Neural crest cell (in vitro differentiated cells): ENCODE measurements at regions not wholly inside any gene's neighbourhood (a gene's known extent, or its start where the extent isn't known, plus 50 kb on each side); places are given as distances from the start of the nearest gene placed in this dataset.
A peak's percentile ranks its signal among the peaks of the same experiment; 100 is the strongest.

Source experiments
- DNase-seq: peaks from one replicate; pipeline ENCODE4 v3.0.0; 2021; ENCODE audit warnings: low read depth, mixed read lengths, low spot score
- H3K27ac Mint-ChIP-seq: one replicate; pipeline ENCODE4 v1.8.0; 2021; ENCODE audit warnings: mild to moderate bottlenecking, mixed read lengths; ENCODE audit not compliant: unreplicated experiment
- H3K27me3 Mint-ChIP-seq: 2 replicates; pipeline ENCODE4 v1.8.0; 2021; ENCODE audit warnings: low read depth, mild to moderate bottlenecking, mixed read lengths
- H3K36me3 Mint-ChIP-seq: 2 replicates; pipeline ENCODE4 v1.8.0; 2021; ENCODE audit warnings: low read depth, mild to moderate bottlenecking, mixed read lengths
- H3K4me1 Mint-ChIP-seq: 2 replicates; pipeline ENCODE4 v1.8.0; 2021; ENCODE audit warnings: mixed read lengths
- H3K4me3 Mint-ChIP-seq: one replicate; pipeline ENCODE4 v1.8.0; 2021; ENCODE audit warnings: mild to moderate bottlenecking, mixed read lengths
- H3K9me3 Mint-ChIP-seq: 2 replicates; pipeline ENCODE4 v1.8.0; 2021; ENCODE audit warnings: mixed read lengths
- TF ChIP-seq, protein P1 (sequence below): fragments of 200-600 bp; sonication (generic); conservative IDR thresholded peaks from 2 replicates; pipeline ENCODE4 v1.5.0; 2021; ENCODE audit warnings: antibody characterized with exemption, mild to moderate bottlenecking

DNA sequence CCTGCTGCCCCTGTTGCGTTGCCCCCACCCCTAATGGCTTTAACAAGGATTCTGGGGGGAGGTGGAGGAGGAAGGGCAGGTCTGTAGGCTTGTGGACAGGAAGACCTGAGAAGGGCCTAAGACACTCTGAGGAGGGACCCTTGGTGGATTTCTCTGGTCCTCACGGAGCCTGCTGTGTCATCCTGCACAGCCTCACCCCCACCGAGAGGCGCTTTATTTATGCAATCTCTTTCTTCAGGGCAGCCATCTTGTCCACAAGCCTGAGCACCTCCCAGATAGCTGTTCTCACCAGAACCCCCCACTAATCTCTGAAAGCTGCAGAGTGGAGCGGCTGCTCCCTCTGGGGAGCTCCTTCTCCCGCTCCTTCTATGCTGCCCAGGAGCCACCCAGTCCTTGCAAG, 59.3 kb upstream of the MLN start:
- TF ChIP-seq, protein P1, sequence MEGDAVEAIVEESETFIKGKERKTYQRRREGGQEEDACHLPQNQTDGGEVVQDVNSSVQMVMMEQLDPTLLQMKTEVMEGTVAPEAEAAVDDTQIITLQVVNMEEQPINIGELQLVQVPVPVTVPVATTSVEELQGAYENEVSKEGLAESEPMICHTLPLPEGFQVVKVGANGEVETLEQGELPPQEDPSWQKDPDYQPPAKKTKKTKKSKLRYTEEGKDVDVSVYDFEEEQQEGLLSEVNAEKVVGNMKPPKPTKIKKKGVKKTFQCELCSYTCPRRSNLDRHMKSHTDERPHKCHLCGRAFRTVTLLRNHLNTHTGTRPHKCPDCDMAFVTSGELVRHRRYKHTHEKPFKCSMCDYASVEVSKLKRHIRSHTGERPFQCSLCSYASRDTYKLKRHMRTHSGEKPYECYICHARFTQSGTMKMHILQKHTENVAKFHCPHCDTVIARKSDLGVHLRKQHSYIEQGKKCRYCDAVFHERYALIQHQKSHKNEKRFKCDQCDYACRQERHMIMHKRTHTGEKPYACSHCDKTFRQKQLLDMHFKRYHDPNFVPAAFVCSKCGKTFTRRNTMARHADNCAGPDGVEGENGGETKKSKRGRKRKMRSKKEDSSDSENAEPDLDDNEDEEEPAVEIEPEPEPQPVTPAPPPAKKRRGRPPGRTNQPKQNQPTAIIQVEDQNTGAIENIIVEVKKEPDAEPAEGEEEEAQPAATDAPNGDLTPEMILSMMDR, result no peak
- no peaks in the 10 kb centered on the region for H3K36me3 Mint-ChIP-seq
- H3K4me3 Mint-ChIP-seq, result no peak overlapping the region
- DNase-seq, result no peak
- no peaks in the 10 kb centered on the region for H3K9me3 Mint-ChIP-seq
- H3K27me3 Mint-ChIP-seq, result peaks cover 3% of the 10 kb centered on the region
- no peak overlapping the region for H3K27ac Mint-ChIP-seq
- H3K4me1 Mint-ChIP-seq, result no peaks in the 10 kb centered on the region

DNA sequence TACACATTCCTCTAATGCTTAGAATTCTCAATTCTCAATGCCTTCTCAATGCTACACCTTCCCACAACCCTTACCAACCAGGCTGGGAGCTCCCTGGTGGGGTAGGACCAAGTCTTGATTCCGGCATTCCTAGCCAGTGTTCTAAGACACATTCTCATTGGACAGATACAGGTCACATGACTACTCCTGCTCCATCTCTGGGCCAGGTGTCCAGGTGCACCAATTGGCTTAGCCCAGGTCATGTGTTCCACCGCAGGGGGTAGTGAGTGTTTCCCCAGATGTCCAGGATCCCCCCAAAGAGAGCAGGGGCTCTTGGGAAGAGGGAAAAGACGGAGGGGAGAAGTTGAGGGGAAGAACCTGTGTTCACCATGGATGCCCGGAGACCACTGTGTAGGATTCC, 58.7 kb upstream of the MLN start:
- DNase-seq, result no peak
- H3K4me1 Mint-ChIP-seq, result no peaks in the 10 kb centered on the region
- H3K27me3 Mint-ChIP-seq, result peaks cover 3% of the 10 kb centered on the region
- TF ChIP-seq, protein P1, result no peak
- H3K9me3 Mint-ChIP-seq, result no peaks in the 10 kb centered on the region
- no peak overlapping the region for H3K4me3 Mint-ChIP-seq
- no peak overlapping the region for H3K27ac Mint-ChIP-seq
- H3K36me3 Mint-ChIP-seq, result no peaks in the 10 kb centered on the region

DNA sequence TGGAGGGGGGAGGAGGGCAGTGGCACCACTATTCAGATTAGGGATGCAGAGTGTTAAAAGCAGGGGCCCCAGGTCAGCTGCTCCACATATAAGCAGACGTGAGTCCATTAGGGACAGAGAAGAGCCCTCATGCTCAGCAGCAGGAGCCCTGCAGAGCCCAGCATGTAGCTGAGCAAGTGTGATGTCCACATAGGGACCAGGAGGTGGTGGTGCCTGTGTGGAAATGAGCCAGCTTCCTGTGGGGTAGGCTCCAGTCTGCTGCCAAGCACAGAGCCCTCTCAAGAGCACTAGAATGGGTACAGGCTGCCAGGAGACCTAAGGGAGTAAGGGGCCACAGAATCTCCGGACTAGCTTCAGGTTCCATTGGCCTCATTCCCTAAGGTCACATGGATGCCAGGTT, 57.9 kb upstream of the MLN start:
- H3K27ac Mint-ChIP-seq, result no peak overlapping the region
- no peaks in the 10 kb centered on the region for H3K36me3 Mint-ChIP-seq
- H3K4me1 Mint-ChIP-seq, result no peaks in the 10 kb centered on the region
- H3K9me3 Mint-ChIP-seq, result no peaks in the 10 kb centered on the region
- DNase-seq, result no peak
- TF ChIP-seq, protein P1, result no peak
- H3K27me3 Mint-ChIP-seq, result peaks cover 3% of the 10 kb centered on the region
- no peak overlapping the region for H3K4me3 Mint-ChIP-seq

DNA sequence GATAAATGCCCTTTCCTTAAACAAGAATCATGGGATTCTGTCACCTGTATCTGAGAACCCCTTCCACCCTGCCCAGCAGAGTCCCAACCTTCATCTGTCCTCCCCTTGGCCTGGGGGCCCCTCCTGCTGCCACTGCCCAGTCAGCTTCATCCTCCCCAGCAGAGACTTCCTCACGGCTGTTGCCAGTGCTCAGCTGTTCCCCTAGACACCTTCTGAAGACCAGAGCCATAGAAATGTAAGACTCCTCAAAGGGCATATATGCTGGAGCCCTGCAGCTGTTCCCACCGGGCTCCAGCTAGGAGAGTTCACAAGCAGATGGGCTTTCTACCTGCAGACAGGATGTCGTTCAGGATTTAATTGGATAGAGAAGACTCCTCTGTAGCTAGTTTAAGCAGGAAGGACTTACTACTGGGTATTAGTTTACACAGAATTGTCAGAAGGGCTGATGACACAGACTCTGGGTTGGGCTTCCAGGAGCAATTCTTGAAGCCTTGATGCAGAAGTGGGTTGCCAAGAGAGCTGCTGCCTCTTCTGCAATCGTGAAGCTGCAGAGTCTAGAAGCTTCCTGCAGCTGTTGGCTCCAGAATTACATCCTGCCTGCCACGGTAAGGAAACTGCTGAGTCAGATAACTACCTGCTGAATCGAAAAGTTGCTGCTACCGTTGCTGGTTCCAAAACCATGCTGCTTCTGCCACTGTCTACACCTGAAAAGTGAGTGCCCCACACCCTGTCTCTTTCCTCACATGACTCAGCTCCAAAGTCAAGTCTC, 57.1 kb upstream of the MLN start:
- TF ChIP-seq, protein P1, result no peak
- Mint-ChIP-seq H3K9me3 (no peaks in the 10 kb centered on the region), H3K4me3 (no peak overlapping the region), H3K4me1 (no peaks in the 10 kb centered on the region), H3K27ac (peak overlapping the region; percentile 37), H3K27me3 (peaks cover 3% of the 10 kb centered on the region), H3K36me3 (no peaks in the 10 kb centered on the region)
- no peak for DNase-seq

DNA sequence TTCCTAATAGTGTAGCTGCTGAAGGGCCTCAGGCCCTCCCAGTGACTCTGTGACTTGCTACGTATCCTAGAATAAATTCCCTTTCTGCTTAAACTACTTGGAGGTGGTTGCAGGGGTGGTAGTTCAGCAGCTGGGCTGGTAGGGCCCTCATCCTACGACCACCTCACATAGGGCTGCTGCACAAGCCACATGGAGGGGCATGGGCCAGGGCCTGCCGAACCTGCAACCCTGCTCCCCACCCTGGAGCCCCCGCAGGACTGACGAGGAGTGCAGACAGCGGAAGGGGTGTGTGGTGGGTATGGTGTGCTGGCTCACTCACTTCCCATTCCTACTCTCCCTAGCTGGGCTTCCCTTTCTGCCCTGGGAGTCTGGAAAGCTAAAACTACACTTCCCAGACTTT, 56.2 kb upstream of the MLN start:
- H3K27me3 Mint-ChIP-seq, result peaks cover 3% of the 10 kb centered on the region
- H3K4me3 Mint-ChIP-seq, result no peak overlapping the region
- no peaks in the 10 kb centered on the region for H3K36me3 Mint-ChIP-seq
- no peak for DNase-seq
- H3K9me3 Mint-ChIP-seq, result no peaks in the 10 kb centered on the region
- TF ChIP-seq, protein P1, result no peak
- H3K4me1 Mint-ChIP-seq, result no peaks in the 10 kb centered on the region
- H3K27ac Mint-ChIP-seq, result no peak overlapping the region
